Suprapubic skin (tissue), 4 donors: ENCODE measurements at regions not wholly inside any gene's neighbourhood (a gene's known extent, or its start where the extent isn't known, plus 50 kb on each side); places are given as distances from the start of the nearest gene placed in this dataset.

Source experiments
- DNase-seq, 2 donors: peaks; one replicate each; pipeline ENCODE4 v3.0.0-alpha.2; 2019; ENCODE audit warnings: low spot score in 2 of 2
- H3K27ac ChIP-seq: fragments of 200-600 bp; sonication (generic); one replicate; pipeline ENCODE4 v1.5.1; 2019
- H3K27me3 ChIP-seq: fragments of 200-600 bp; sonication (generic); one replicate; pipeline ENCODE4 v1.5.1; 2019
- H3K36me3 ChIP-seq: fragments of 200-600 bp; sonication (generic); one replicate; pipeline ENCODE4 v1.5.1; 2019
- H3K4me1 ChIP-seq: fragments of 200-600 bp; sonication (generic); one replicate; pipeline ENCODE4 v1.5.1; 2019
- H3K4me3 ChIP-seq: fragments of 200-600 bp; sonication (generic); one replicate; pipeline ENCODE4 v1.5.1; 2019; ENCODE audit warnings: mild to moderate bottlenecking
- H3K9me3 ChIP-seq: fragments of 200-600 bp; sonication (generic); one replicate; pipeline ENCODE4 v1.5.1; 2019
- CTCF ChIP-seq, 2 donors: fragments of 200-600 bp in 1 of 2; fragments of 450-650 bp in 1 of 2; sonication (generic) in 1 of 2; IDR thresholded peaks; one replicate each; pipeline ENCODE4 v1.5.1; 2016 to 2019; ENCODE audit warnings: antibody characterized with exemption in 2 of 2, mild to moderate bottlenecking in 1 of 2, moderate library complexity in 1 of 2
- EP300 ChIP-seq: sonication (generic); formaldehyde crosslinking; IDR thresholded peaks from one replicate; pipeline ENCODE4 v1.6.1; 2017; ENCODE audit warnings: antibody characterized with exemption
- POLR2A ChIP-seq, 2 donors: fragments of 450-650 bp; IDR thresholded peaks; one replicate each; pipeline ENCODE4 v1.6.1; 2017; ENCODE audit warnings: antibody characterized with exemption in 2 of 2, mild to moderate bottlenecking in 2 of 2, moderate library complexity in 2 of 2
- POLR2AphosphoS5 ChIP-seq, 3 donors: sonication (generic); formaldehyde crosslinking; IDR thresholded peaks; one replicate each; pipeline ENCODE4 v1.6.1; 2017; ENCODE audit warnings: antibody characterized with exemption in 3 of 3
- WGBS: methylation state at CpG from one replicate; pipeline ENCODE4 v1.1.5; 2018; 5-methylcytosine and 5-hydroxymethylcytosine counted together

- no peaks in the 10 kb centered on the region for H3K9me3 ChIP-seq
- TF ChIP-seq EP300 = no peak
- DNase-seq = no peak
- H3K4me3 ChIP-seq = no peak overlapping the region
- no peak overlapping the region for H3K27ac ChIP-seq
- H3K27me3 ChIP-seq = no peaks in the 10 kb centered on the region
- no peaks in the 10 kb centered on the region for H3K36me3 ChIP-seq
- WGBS = 63% methylated on average over 3 of the region's 3 CpGs
- no peaks in the 10 kb centered on the region for H3K4me1 ChIP-seq
These were observed 434.7 kb upstream of the PDZRN3 start for GRCh38 chr3:74059301-74059922.

- no peaks in the 10 kb centered on the region for H3K27me3 ChIP-seq
- no peak overlapping the region for H3K27ac ChIP-seq
- H3K9me3 ChIP-seq = no peaks in the 10 kb centered on the region
- 69% methylated on average over 1 of the region's 1 CpG for WGBS
- DNase-seq = no peak
- H3K4me3 ChIP-seq = no peak overlapping the region
- no peak for TF ChIP-seq EP300
- TF ChIP-seq POLR2A (IDR thresholded peaks at IDR 0.05) = no peak
- TF ChIP-seq CTCF (IDR thresholded peaks at IDR 0.05) = no peak
- no peaks in the 10 kb centered on the region for H3K36me3 ChIP-seq
- no peaks in the 10 kb centered on the region for H3K4me1 ChIP-seq
These were observed 432.4 kb upstream of the PDZRN3 start for GRCh38 chr3:74057169-74057568.

- 63% methylated on average over 3 of the region's 3 CpGs for WGBS
- no peaks in the 10 kb centered on the region for H3K4me1 ChIP-seq
- TF ChIP-seq CTCF (IDR thresholded peaks at IDR 0.05) = no peak
- no peak for TF ChIP-seq POLR2A (IDR thresholded peaks at IDR 0.05)
- TF ChIP-seq EP300 = no peak
- TF ChIP-seq POLR2AphosphoS5 (IDR thresholded peaks at IDR 0.05) = no peak
These were observed 430.3 kb upstream of the PDZRN3 start for GRCh38 chr3:74055061-74055460.

GRCh38 chr3:74054566-74054965, 429.8 kb upstream of the PDZRN3 start:
- Histone ChIP-seq H3K4me1 (no peaks in the 10 kb centered on the region), H3K4me3 (no peak overlapping the region), H3K9me3 (no peaks in the 10 kb centered on the region), H3K27ac (no peak overlapping the region), H3K36me3 (no peaks in the 10 kb centered on the region), H3K27me3 (no peaks in the 10 kb centered on the region)
- TF ChIP-seq POLR2AphosphoS5 (IDR thresholded peaks at IDR 0.05) (no peak), POLR2A (IDR thresholded peaks at IDR 0.05) (no peak), EP300 (no peak)
- DNase-seq = no peak

More at GRCh38 chr3:74055061-74055460, 430.3 kb upstream of the PDZRN3 start:
- Histone ChIP-seq H3K36me3 (no peaks in the 10 kb centered on the region), H3K9me3 (no peaks in the 10 kb centered on the region), H3K4me3 (no peak overlapping the region), H3K27ac (no peak overlapping the region), H3K27me3 (no peaks in the 10 kb centered on the region)
- no peak for DNase-seq

GRCh38 chr3:74053970-74054516, 429.3 kb upstream of the PDZRN3 start:
- Histone ChIP-seq H3K27me3 (no peaks in the 10 kb centered on the region), H3K4me1 (no peaks in the 10 kb centered on the region), H3K27ac (no peak overlapping the region), H3K9me3 (no peaks in the 10 kb centered on the region), H3K4me3 (no peak overlapping the region), H3K36me3 (no peaks in the 10 kb centered on the region)
- TF ChIP-seq EP300 = no peak
- TF ChIP-seq POLR2AphosphoS5 (IDR thresholded peaks at IDR 0.05) = no peak
- no peak for TF ChIP-seq CTCF (IDR thresholded peaks at IDR 0.05)
- no peak for TF ChIP-seq POLR2A (IDR thresholded peaks at IDR 0.05)
- DNase-seq = no peak

GRCh38 chr3:74049444-74049843, 424.7 kb upstream of the PDZRN3 start:
- TF ChIP-seq EP300 = no peak
- TF ChIP-seq POLR2AphosphoS5 (IDR thresholded peaks at IDR 0.05) = no peak
- TF ChIP-seq POLR2A (IDR thresholded peaks at IDR 0.05) = no peak
- TF ChIP-seq CTCF (IDR thresholded peaks at IDR 0.05) = no peak
- DNase-seq = no peak
- Histone ChIP-seq H3K4me3 (no peak overlapping the region), H3K27ac (no peak overlapping the region), H3K9me3 (no peaks in the 10 kb centered on the region), H3K4me1 (no peaks in the 10 kb centered on the region), H3K36me3 (no peaks in the 10 kb centered on the region), H3K27me3 (no peaks in the 10 kb centered on the region)
- 74% methylated on average over 5 of the region's 5 CpGs for WGBS
